GM23338 (cell line): ENCODE measurements at regions not wholly inside any gene's neighbourhood (a gene's known extent, or its start where the extent isn't known, plus 50 kb on each side); places are given as distances from the start of the nearest gene placed in this dataset.

Experiments used
- ATAC-seq: fragments of 200-7000 bp; cut with Tn5 transposase; 3 replicates; pipeline ENCODE4 v1.9.1; 2020
- DNase-seq: peaks from one replicate; pipeline ENCODE4 v3.0.0-alpha.2; 2015; ENCODE audit warnings: low spot score
- H2AFZ ChIP-seq: fragments of 200-600 bp; sonication (generic); 2 replicates; pipeline ENCODE4 v1.8.0; 2016; ENCODE audit warnings: antibody characterized with exemption, mild to moderate bottlenecking, moderate library complexity
- H3F3A ChIP-seq: fragments of 200-600 bp; sonication (generic); replicated peaks from 2 replicates; pipeline ENCODE4 v1.8.0; 2017; ENCODE audit warnings: antibody characterized with exemption, mixed run types, low read depth
- H3K27ac ChIP-seq: fragments of 200-600 bp; sonication (generic); 2 replicates; pipeline ENCODE4 v1.6.1; 2016; ENCODE audit warnings: low read depth
- H3K27me3 ChIP-seq: fragments of 200-600 bp; sonication (generic); 2 replicates; pipeline ENCODE4 v1.8.0; 2016; ENCODE audit warnings: mild to moderate bottlenecking, mixed run types, moderate library complexity; ENCODE audit not compliant: insufficient read depth
- H3K36me3 ChIP-seq: fragments of 200-600 bp; sonication (generic); 2 replicates; pipeline ENCODE4 v1.8.0; 2016; ENCODE audit warnings: mild to moderate bottlenecking; ENCODE audit not compliant: insufficient read depth
- H3K4me1 ChIP-seq: fragments of 200-600 bp; sonication (generic); 2 replicates; pipeline ENCODE4 v1.8.0; 2016; ENCODE audit warnings: mild to moderate bottlenecking, moderate library complexity; ENCODE audit not compliant: insufficient read depth
- H3K4me2 ChIP-seq: fragments of 200-600 bp; sonication (generic); 2 replicates; pipeline ENCODE4 v1.7.1; 2017; ENCODE audit warnings: mixed run types
- H3K4me3 ChIP-seq: fragments of 200-600 bp; sonication (generic); 2 replicates; pipeline ENCODE4 v1.6.1; 2016; ENCODE audit warnings: mixed run types
- H3K79me2 ChIP-seq: fragments of 200-600 bp; sonication (generic); replicated peaks from 2 replicates; pipeline ENCODE4 v1.8.0; 2017; ENCODE audit warnings: mild to moderate bottlenecking; ENCODE audit not compliant: insufficient read depth
- H3K9me2 ChIP-seq: fragments of 200-600 bp; sonication (generic); 2 replicates; pipeline ENCODE4 v1.8.0; 2017; ENCODE audit not compliant: insufficient read depth
- H4K20me1 ChIP-seq: fragments of 200-600 bp; sonication (generic); replicated peaks from 2 replicates; pipeline ENCODE4 v1.8.0; 2017; ENCODE audit warnings: mild to moderate bottlenecking; ENCODE audit not compliant: insufficient read depth
- H3K27ac Mint-ChIP-seq: 2 replicates; pipeline ENCODE4 v1.8.0; 2020; ENCODE audit warnings: inconsistent platforms, mild to moderate bottlenecking, moderate library complexity, mixed read lengths
- H3K27me3 Mint-ChIP-seq: 3 replicates; pipeline ENCODE4 v1.8.0; 2022; ENCODE audit warnings: low read depth, mild to moderate bottlenecking, moderate library complexity, mixed read lengths, inconsistent platforms; ENCODE audit not compliant: insufficient read depth, poor library complexity
- H3K36me3 Mint-ChIP-seq: 3 replicates; pipeline ENCODE4 v1.8.0; 2021; ENCODE audit warnings: low read depth, mild to moderate bottlenecking, inconsistent platforms, moderate library complexity, mixed read lengths
- H3K4me1 Mint-ChIP-seq: 3 replicates; pipeline ENCODE4 v1.8.0; 2020; ENCODE audit warnings: mild to moderate bottlenecking, inconsistent platforms, mixed read lengths
- H3K4me3 Mint-ChIP-seq: 3 replicates; pipeline ENCODE4 v1.8.0; 2021; ENCODE audit warnings: moderate library complexity, mild to moderate bottlenecking, inconsistent platforms, mixed read lengths
- H3K9me3 Mint-ChIP-seq: 3 replicates; pipeline ENCODE4 v1.8.0; 2020; ENCODE audit warnings: moderate library complexity, mild to moderate bottlenecking, inconsistent platforms, mixed read lengths
- CREB1 ChIP-seq: fragments of 250-450 bp; sonication (Bioruptor Pico); IDR thresholded peaks from 2 replicates; pipeline ENCODE4 v1.5.0; 2020; ENCODE audit warnings: low read depth, mild to moderate bottlenecking, moderate library complexity
- CTCF ChIP-seq, 2 experiments: fragments of 200-600 bp in 1 of 2; sonication (generic) in 1 of 2; conservative IDR thresholded peaks; 2 replicates each; pipeline versions ENCODE4 v1.5.1 to v1.6.1; 2016 to 2017; ENCODE audit warnings: antibody characterized with exemption in 2 of 2, low read depth in 2 of 2, mild to moderate bottlenecking in 2 of 2, moderate library complexity in 1 of 2
- ETS1 ChIP-seq: IDR thresholded peaks from 2 replicates; pipeline ENCODE4 v1.6.1; 2016; ENCODE audit warnings: antibody characterized with exemption
- EZH2phosphoT487 ChIP-seq: fragments of 200-600 bp; sonication (generic); IDR thresholded peaks from one replicate; pipeline ENCODE4 v1.8.1; 2018; ENCODE audit warnings: antibody characterized with exemption; ENCODE audit not compliant: unreplicated experiment
- JUNB ChIP-seq: IDR thresholded peaks from one replicate; pipeline ENCODE4 v1.6.1; 2016; ENCODE audit warnings: antibody characterized with exemption; ENCODE audit not compliant: unreplicated experiment
- NANOG ChIP-seq: IDR thresholded peaks from 2 replicates; pipeline ENCODE4 v1.6.1; 2016; ENCODE audit warnings: antibody characterized with exemption, borderline replicate concordance
- POLR2AphosphoS5 ChIP-seq: IDR thresholded peaks from 2 replicates; pipeline ENCODE4 v1.6.1; 2016; ENCODE audit warnings: antibody characterized with exemption, low read depth
- REST ChIP-seq: IDR thresholded peaks from one replicate; pipeline ENCODE4 v1.6.1; 2018; ENCODE audit warnings: antibody characterized with exemption; ENCODE audit not compliant: unreplicated experiment
- STAT1 ChIP-seq: IDR thresholded peaks from one replicate; pipeline ENCODE4 v1.6.1; 2016; ENCODE audit warnings: antibody characterized with exemption; ENCODE audit not compliant: unreplicated experiment
- ZNF114 ChIP-seq: fragments of 250-450 bp; sonication (Bioruptor Pico); IDR thresholded peaks from 2 replicates; pipeline ENCODE4 v1.5.0; 2020; ENCODE audit warnings: mild to moderate bottlenecking, moderate library complexity
- ZNF331 ChIP-seq: fragments of 250-450 bp; sonication (Bioruptor Pico); IDR thresholded peaks from 2 replicates; pipeline ENCODE4 v1.5.0; 2020; ENCODE audit warnings: low read depth, mild to moderate bottlenecking, moderate library complexity

- no peak for TF ChIP-seq REST
- TF ChIP-seq EZH2phosphoT487 = no peak
- no peak for TF ChIP-seq NANOG
- TF ChIP-seq CREB1 (CRISPR knock-in tag) = no peak
- TF ChIP-seq ETS1 = no peak
- TF ChIP-seq CTCF (conservative IDR thresholded peaks at IDR 0.05; ENCODE audit: low read depth in 2 of 2) = no peak
- no peak for TF ChIP-seq JUNB
- TF ChIP-seq ZNF114 (CRISPR knock-in tag) = no peak
- TF ChIP-seq ZNF331 = no peak
- no peak for TF ChIP-seq POLR2AphosphoS5
- no peak for TF ChIP-seq STAT1
Measured at GRCh38 chr4:180589575-180589974, 1653.6 kb upstream of the TENM3 start (continued).

- H4K20me1 ChIP-seq = no peaks in the 10 kb centered on the region
- no peaks in the 10 kb centered on the region for H3K27me3 ChIP-seq
- Mint-ChIP-seq H3K36me3 (no peaks in the 10 kb centered on the region), H3K4me1 (no peaks in the 10 kb centered on the region; the same call in 2 of the 3 replicates), H3K4me3 (no peak overlapping the region), H3K27me3 (peaks cover 3% of the 10 kb centered on the region), H3K27ac (no peak overlapping the region), H3K9me3 (no peaks in the 10 kb centered on the region)
- H3K4me3 ChIP-seq = no peak overlapping the region
- H3K4me1 ChIP-seq = no peaks in the 10 kb centered on the region
- no peak for ATAC-seq
- H3K79me2 ChIP-seq = no peaks in the 10 kb centered on the region
- H3K27ac ChIP-seq = no peak overlapping the region
- no peak overlapping the region for H2AFZ ChIP-seq
- no peak for DNase-seq
- no peaks in the 10 kb centered on the region for H3F3A ChIP-seq
- H3K4me2 ChIP-seq = no peak overlapping the region
- no peaks in the 10 kb centered on the region for H3K36me3 ChIP-seq
- H3K9me2 ChIP-seq = no peaks in the 10 kb centered on the region
- TF ChIP-seq JUNB = no peak
- no peak for TF ChIP-seq ZNF331
- no peak for TF ChIP-seq NANOG
- no peak for TF ChIP-seq ETS1
- no peak for TF ChIP-seq REST
- TF ChIP-seq CREB1 (CRISPR knock-in tag) = no peak
Measured at GRCh38 chr4:180596888-180597483, 1646.2 kb upstream of the TENM3 start.
